ENCODE measurements at regions not wholly inside any gene's neighbourhood (a gene's known extent, or its start where the extent isn't known, plus 50 kb on each side); places are given as distances from the start of the nearest gene placed in this dataset.

DNA sequence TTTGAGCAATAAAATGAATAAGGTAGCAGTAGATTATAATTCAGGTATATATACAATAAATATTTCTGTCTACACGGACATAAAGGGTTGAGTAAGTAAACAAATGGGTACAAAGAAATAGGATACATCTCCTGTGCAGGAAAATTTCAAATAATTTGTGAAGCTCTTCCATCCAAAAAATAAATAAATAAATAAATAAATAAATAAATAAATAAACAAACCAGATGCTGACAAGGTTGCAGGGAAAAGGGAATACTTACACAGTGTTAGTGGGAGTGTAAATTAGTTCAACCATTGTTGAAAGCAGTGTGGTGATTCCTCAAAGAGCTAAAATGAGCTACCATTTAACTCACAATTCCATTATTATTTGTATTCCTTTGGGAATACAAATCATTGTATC, 227.3 kb upstream of the CDH18 start:
- ChIA-PET POLR2A (no interaction called here), CTCF (interaction anchor here (1.6 kb wide), 1 partner anchor 38 kb away, joined by 3 read pairs; no protein-coding TSS in a partner anchor), RAD21 (ENCODE audit: unreplicated experiment) (no interaction called here), SMC1A (ENCODE audit: uncharacterized antibody, unreplicated experiment) (interaction anchor here (1.3 kb wide), 1 partner anchor 166 kb away, joined by 3 read pairs; no protein-coding TSS in a partner anchor)
- Histone ChIP-seq H3K27ac (ENCODE audit: control insufficient read depth, insufficient read depth) (no peak overlapping the region), H4K20me1 (ENCODE audit: control insufficient read depth, insufficient read depth) (no peaks in the 10 kb centered on the region), H2AFZ (ENCODE audit: control insufficient read depth, low read depth, low read length) (no peak overlapping the region), H3K4me3 (no peak overlapping the region), H3K4me1 (ENCODE audit: control insufficient read depth, insufficient read depth, low read length) (no peaks in the 10 kb centered on the region), H3K4me2 (ENCODE audit: control insufficient read depth, insufficient read depth) (no peak overlapping the region), H3K9ac (ENCODE audit: control insufficient read depth, insufficient read depth, low read length) (no peak overlapping the region), H3K79me2 (ENCODE audit: control insufficient read depth, insufficient read depth, low read length) (no peaks in the 10 kb centered on the region), H3K36me3 (ENCODE audit: control insufficient read depth in 2 of 2, insufficient read depth in 2 of 2, low read length in 1 of 2) (no peaks in the 10 kb centered on the region), H3K9me3 (replicated peaks; ENCODE audit: control insufficient read depth, insufficient read depth, low read length) (no peaks in the 10 kb centered on the region), H3K27me3 (replicated peaks in 1 of 2; ENCODE audit: control insufficient read depth in 2 of 2, insufficient read depth in 2 of 2, low read length in 1 of 2) (no peaks in the 10 kb centered on the region)
- 0% methylated on average over 1 of the region's 1 CpG for WGBS (ENCODE audit: insufficient coverage, insufficient replicate concordance, low lambda C conversion rate, missing lambda C conversion rate)
- ATAC-seq (no peak), DNase-seq (ENCODE audit: low read depth, low spot score) (no peak), FAIRE-seq (no peak)
- BruUV-seq (replicated peaks): no TSS peak
- in situ Hi-C loops (cut with MboI): no loop called here
- intact Hi-C loops (cut with micrococcal nuclease; ENCODE audit: unreplicated experiment): no loop called here
- no peak for TF ChIP-seq ZNF24 (IDR thresholded peaks at IDR 0.05)
- no peak for TF ChIP-seq GABPA (IDR thresholded peaks at IDR 0.05; ENCODE audit: low read depth)
- TF ChIP-seq RUNX3 (IDR thresholded peaks at IDR 0.05; ENCODE audit: low read length): no peak
- TF ChIP-seq ASH2L (IDR thresholded peaks at IDR 0.05; ENCODE audit: borderline replicate concordance, low read depth): no peak
- no peak for TF ChIP-seq TCF3 (IDR thresholded peaks at IDR 0.05; ENCODE audit: borderline replicate concordance, insufficient read depth, low read depth, low read length)
- TF ChIP-seq RB1 (IDR thresholded peaks at IDR 0.05; ENCODE audit: borderline replicate concordance): no peak
- TF ChIP-seq CBFB (IDR thresholded peaks at IDR 0.05; ENCODE audit: low read depth): no peak
- TF ChIP-seq, protein P1, sequence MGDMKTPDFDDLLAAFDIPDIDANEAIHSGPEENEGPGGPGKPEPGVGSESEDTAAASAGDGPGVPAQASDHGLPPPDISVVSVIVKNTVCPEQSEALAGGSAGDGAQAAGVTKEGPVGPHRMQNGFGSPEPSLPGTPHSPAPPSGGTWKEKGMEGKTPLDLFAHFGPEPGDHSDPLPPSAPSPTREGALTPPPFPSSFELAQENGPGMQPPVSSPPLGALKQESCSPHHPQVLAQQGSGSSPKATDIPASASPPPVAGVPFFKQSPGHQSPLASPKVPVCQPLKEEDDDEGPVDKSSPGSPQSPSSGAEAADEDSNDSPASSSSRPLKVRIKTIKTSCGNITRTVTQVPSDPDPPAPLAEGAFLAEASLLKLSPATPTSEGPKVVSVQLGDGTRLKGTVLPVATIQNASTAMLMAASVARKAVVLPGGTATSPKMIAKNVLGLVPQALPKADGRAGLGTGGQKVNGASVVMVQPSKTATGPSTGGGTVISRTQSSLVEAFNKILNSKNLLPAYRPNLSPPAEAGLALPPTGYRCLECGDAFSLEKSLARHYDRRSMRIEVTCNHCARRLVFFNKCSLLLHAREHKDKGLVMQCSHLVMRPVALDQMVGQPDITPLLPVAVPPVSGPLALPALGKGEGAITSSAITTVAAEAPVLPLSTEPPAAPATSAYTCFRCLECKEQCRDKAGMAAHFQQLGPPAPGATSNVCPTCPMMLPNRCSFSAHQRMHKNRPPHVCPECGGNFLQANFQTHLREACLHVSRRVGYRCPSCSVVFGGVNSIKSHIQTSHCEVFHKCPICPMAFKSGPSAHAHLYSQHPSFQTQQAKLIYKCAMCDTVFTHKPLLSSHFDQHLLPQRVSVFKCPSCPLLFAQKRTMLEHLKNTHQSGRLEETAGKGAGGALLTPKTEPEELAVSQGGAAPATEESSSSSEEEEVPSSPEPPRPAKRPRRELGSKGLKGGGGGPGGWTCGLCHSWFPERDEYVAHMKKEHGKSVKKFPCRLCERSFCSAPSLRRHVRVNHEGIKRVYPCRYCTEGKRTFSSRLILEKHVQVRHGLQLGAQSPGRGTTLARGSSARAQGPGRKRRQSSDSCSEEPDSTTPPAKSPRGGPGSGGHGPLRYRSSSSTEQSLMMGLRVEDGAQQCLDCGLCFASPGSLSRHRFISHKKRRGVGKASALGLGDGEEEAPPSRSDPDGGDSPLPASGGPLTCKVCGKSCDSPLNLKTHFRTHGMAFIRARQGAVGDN (IDR thresholded peaks at IDR 0.05): no peak
- TF ChIP-seq, protein P2, sequence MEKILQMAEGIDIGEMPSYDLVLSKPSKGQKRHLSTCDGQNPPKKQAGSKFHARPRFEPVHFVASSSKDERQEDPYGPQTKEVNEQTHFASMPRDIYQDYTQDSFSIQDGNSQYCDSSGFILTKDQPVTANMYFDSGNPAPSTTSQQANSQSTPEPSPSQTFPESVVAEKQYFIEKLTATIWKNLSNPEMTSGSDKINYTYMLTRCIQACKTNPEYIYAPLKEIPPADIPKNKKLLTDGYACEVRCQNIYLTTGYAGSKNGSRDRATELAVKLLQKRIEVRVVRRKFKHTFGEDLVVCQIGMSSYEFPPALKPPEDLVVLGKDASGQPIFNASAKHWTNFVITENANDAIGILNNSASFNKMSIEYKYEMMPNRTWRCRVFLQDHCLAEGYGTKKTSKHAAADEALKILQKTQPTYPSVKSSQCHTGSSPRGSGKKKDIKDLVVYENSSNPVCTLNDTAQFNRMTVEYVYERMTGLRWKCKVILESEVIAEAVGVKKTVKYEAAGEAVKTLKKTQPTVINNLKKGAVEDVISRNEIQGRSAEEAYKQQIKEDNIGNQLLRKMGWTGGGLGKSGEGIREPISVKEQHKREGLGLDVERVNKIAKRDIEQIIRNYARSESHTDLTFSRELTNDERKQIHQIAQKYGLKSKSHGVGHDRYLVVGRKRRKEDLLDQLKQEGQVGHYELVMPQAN (conservative IDR thresholded peaks at IDR 0.05): no peak
- no peak for TF ChIP-seq CREB1 (IDR thresholded peaks at IDR 0.05; ENCODE audit: low read depth)

Measured in GM12878 (cell line).